ENCODE measurements at regions not wholly inside any gene's neighbourhood (a gene's known extent, or its start where the extent isn't known, plus 50 kb on each side); places are given as distances from the start of the nearest gene placed in this dataset.

DNA sequence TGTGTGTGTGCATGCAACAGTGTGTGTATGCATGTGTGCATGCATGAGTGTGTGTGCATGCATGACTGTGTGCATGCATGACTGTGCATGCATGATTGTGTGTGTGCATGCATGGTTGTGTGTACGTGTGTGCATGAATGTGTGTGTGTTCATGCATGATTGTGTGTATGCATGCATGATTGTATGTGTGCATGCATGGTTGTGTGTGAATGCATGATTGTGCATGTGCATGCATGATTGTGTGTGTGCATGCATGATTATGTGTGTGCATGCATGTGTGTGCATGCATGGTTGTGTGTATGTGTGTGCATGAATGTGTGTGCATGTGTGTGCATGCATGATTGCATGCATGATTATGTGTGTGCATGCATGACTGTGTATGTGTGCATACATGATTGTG, 1052.0 kb downstream of the TBC1D22A start:
- DNase-seq (ENCODE audit: low spot score), result no peak

DNA sequence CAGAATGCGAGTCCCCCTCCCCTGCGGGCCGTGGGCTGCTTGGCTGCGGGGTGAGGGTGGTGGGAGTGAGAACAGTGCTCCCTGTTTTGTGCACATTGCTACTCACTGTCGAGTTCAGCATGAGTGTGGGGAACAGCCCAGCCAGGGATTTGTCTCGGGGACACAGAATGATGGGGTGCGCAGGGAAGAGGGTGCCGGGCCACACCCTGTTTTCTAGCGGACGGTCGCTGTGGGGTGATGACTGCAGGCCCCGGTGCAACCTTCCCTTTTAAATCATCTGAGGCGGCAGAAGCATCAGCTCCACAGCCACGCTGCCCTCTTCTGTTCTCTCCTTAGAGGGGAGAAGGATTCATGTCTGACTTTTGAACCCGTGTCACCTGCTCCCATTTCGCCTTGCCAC, 1051.2 kb downstream of the TBC1D22A start:
- DNase-seq (ENCODE audit: low spot score), result no peak

DNA sequence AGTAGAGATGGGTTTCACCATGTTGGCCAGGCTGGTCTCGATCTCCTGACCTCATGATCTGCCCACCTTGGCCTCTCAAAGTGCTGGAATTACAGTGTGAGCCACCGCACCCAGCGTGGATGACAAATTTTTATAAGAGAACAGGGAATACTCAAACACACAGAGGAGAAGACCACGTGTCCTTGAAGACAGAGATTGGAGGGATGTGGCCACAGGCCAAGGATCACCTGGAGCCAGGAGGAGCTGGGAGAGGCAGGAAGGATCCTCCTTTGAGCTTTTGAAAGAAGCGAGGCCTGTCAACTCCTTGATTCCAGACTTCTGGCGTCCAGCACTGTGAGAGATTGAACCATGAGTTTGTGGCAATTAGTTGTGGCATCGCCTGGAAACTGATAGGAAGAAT, 1049.5 kb downstream of the TBC1D22A start:
- DNase-seq (ENCODE audit: low spot score), result no peak

DNA sequence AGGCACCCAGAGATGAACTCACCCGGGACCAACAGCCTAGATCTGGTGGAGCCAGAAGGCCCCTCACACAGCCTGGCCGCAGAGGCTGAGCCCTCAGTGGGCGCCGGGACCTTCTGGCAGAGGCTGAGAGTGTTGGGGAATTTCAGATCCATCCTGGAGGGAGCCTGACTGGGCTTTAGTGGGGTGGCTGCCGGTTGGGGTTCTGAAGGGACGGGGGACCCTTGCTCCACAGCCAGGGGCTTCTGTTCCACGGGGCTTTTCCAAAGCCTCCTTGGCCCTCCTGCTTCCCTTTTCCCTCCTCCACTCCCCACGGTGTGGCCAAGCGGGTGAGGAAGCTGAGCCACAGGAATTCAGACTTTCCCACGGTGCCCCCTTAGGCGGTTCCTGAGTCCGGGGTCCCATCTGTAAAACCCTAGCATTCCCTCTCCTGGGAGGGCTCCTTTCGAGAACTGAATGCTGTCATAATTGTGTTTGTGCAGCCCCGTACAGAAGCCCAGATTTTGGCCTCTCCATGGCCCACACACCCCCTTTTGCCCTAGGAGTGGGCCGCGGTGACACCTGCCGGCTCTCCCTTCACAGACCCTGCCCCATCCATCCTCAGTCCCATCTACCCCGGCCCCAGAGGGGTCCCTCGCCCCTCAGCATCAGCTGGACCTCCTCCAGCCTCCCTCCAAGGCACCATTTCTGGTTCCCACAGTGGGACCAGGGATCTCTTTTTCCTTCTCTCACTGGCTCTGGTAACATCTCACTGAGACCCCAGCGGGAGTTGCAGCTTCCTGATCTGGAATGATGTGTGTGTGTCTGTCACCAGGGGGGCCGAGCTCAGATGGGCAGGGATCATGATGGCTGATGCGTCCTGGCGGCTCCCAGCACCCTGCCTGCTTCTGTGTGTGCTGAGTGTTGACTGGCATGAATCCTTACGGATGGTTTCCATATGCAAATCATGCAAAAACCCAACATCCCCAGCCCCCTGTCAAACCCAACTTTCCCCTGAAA, 1048.4 kb downstream of the TBC1D22A start:
- DNase-seq (ENCODE audit: low spot score), result no peak

DNA sequence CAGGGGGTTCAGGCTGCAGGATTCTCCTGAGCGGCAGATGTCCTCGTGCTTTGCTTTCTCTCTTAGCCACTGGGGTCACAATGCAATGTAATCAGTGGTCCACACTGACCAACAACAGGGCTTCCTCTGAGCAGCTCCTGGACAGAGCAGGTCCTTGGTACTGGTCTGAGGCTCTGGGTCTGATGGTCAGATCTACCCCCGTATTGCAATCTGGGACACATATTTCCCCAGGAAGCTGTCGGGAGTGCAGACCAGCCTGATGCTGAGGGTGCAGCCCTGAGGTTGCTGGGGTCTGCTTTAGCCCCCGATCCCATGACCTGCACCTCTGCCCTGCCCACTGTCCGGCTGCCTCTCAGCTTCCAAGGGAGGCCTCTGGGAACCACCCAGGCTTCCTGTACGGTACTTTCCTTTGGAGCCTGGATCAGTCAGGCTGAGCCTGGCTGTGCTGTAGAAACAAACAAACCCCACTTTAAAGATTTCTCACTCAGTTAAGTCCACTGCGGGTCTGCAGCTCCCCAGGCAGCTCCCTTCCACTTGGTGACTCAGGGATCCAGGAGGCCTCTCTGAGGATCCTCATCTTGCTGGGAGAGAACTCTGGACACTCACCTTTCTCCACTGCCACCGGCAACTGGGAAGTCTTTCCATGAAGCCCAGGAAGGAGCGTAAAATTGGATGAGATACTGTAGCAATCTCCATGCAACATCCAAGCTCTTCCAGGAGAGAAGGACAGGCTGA, 1046.6 kb downstream of the TBC1D22A start:
- DNase-seq (ENCODE audit: low spot score), result no peak

DNA sequence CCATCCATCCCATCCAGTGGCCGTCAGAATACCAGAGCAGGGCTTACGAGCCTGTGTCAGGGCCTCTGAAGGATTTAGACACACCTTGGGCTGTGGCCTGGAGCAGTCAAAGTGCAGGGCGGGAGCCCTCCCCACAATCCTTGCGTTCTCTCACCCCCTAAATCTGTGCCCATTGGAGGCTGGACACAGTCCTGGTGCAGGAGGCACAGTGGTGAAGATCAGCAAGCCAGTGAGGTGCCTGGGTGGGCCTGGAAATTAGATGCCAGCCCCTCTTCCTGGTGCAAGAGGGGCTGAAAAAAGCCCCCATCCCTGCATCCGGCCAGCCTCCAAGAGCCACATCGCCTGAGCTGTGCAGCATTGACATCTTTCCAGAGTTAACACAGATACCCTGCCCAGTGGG, 1045.8 kb downstream of the TBC1D22A start:
- DNase-seq (ENCODE audit: low spot score), result no peak

DNA sequence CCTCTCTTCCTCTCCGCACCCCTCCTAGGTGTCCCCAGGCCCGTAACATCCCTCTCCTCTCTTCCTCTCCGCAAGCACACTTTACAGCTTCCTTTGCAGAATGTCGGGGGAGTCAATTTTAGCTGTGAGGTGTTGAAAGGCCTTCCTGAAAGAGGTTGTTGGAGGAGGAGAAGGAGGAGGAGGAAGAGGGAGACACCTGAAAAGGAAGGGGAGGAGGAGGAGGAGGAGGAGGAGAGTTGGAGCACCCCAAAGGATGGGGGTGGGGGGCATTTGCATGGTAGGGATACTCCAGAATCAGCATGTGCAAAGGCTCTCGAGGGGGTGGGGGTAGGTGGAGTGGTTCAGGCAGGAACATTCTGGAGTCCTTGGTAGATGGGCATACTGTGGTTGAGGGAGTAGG, 1045.1 kb downstream of the TBC1D22A start:
- DNase-seq (ENCODE audit: low spot score), result no peak

DNA sequence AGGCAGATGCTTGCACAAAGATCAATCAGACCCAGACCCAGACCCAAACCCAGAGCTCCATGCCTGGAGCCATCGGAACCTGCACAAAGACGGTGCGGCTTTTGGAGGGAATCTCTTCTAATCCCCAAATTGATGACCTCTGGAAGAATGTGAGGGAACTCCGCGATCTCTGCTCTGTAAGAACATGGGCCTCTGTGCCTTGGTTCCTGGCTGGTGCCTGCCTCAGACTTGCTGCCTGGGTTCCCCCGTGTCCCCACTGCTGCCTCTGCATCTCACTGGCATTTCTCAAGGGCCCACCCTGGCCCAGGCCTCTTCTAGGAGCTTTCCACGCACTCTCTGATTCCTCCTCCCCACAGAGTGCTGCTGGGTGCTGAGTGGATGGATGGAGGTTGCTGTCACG, 1044.4 kb downstream of the TBC1D22A start:
- DNase-seq (ENCODE audit: low spot score), result no peak

DNA sequence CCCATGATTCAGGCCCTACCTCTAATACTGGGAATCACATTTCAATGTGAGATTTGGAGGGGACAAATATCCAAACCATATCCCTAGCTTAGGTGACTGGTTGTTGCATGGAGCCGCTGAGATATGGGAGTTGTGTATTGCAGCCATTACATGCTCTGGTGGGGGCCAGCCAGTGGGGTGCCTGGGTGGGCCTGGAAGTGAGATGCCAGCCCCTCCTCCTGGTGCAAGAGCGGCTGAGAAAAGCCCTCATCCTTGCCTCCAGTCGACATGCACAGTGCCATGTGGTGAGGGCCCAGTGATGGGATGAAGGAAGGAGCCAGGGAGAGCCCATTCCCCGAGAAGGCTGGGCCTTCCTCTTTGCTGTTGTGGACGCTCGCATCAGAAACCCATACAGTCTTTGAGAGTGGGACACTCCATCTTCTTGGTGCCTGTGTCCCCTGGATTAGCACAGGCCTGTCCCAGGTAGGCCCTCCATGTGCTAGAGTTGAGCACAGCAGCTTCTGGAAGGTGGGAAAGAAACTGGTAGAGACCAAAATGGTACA, 1043.0 kb downstream of the TBC1D22A start:
- no peak for DNase-seq (ENCODE audit: low spot score)

DNA sequence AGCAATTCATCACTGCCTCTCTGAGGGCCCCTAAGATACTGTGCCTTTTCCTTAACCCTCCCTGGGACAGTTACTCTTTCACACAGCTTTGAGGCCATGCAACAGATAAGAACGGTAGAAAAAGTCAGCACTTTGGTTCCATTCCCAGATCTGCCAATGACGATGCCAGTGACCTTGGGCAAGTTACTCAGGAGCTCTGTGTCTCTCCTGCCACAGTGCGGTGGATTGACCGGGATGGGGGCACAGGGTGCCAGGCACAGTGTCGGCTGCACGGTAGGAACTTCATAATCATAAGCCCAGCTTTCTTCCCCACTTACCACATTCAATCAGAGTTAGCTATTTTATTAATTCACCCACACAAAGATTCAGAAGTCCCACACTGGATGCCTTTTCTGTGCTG, 1041.8 kb downstream of the TBC1D22A start:
- DNase-seq (ENCODE audit: low spot score), result no peak

DNA sequence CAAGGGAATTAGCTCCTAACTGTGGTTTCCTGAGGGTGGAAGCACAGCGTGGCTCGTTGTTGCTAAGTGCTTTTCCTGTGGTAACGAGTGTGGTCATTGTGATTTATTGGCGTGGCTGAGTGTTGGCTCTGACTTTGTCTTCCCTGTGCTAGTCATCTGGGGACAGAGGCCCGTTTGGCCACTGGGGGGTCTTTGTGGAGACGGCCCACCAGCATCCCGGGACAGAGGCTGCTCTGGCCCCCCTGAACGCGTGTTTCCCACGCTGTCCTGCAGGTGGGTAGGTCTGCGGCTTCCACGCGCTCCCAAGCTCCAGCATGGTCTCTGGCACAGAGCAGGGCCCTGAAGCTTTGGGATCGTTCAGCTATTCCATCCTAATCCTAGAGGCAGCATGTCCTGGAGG, 1040.0 kb downstream of the TBC1D22A start:
- no peak for DNase-seq (ENCODE audit: low spot score)

DNA sequence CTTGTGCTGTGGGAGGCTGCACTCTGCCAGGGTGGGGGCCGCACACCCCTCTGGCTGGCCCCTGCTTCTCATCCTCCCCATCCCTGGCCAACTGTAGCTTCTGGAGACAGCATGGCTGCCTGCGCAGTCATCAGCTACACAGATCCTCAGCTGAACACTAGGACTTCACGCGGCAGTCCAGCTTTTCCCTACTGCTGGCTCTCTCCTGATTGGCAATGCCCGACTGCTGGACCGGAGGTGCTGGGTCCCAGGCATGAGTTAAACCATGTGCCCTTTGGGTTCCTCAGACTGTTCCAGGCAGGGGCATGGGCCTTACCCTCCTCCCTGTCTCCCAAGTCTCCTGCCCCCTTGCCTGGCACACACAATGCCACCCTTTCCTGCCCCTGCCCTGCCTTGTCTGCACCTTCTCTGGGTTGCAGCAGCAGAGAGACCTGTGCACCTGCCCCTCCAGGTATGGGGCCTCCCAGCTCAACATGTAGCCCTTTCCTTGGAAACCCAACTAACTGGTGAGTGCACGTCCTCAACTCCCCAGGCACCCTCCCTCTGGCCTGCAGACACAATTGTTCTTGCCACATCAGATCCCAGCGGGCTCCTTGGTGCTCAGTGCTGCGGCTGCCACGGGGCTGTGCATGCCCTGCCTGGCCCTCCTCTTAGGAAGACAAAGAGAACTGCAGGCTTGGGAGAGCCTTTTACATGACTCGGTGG, 1039.2 kb downstream of the TBC1D22A start:
- no peak for DNase-seq (ENCODE audit: low spot score)

DNA sequence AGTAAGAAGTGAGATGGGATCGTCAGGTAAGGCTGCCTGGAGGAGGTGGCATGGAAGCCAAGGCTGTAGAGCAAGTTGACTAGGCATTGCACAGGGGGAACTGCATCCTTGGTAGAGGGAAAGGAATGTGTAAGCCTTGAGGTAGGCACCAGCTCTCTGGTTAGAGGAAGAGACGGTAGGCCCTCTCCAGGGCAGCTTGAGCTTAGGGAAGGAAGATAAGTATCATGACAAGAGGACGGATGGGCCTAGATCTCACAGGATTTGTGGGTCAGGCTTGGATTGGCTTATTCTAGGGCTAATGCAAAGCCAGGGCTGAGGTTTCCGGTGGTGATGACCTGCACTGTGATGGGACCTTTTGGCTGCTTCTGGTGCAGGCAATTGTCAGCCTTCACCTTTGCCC, 1035.8 kb downstream of the TBC1D22A start:
- DNase-seq (ENCODE audit: low spot score), result no peak

DNA sequence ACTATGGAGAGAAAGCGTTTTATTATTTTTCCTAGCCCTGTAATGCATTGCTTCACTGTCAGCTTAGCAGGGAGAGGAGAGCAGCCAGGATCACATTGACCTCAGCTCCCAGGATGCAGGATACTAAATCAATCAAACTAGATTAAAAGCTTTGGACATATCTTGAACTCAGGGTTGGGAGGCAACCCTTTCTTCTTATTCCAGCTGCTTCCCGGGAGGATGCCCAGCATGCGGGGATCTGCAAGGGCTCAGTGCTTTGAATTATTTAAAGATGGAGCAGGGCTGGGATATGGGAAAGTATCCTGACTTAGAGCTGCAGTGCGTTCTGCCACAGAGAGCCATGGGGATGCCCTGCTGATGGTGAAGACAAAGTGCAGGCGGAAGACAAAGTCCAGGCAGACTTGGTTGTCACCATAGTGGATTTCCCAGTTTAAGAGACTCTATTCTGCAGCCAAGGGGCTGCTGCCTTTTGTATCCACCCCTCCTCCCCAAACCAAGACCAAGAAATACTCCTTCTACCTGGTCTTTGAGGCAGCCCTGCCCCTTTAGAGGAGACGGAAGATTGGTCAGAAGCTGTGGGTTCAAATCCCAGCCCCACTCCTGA, 1035.0 kb downstream of the TBC1D22A start:
- DNase-seq (ENCODE audit: low spot score), result no peak

DNA sequence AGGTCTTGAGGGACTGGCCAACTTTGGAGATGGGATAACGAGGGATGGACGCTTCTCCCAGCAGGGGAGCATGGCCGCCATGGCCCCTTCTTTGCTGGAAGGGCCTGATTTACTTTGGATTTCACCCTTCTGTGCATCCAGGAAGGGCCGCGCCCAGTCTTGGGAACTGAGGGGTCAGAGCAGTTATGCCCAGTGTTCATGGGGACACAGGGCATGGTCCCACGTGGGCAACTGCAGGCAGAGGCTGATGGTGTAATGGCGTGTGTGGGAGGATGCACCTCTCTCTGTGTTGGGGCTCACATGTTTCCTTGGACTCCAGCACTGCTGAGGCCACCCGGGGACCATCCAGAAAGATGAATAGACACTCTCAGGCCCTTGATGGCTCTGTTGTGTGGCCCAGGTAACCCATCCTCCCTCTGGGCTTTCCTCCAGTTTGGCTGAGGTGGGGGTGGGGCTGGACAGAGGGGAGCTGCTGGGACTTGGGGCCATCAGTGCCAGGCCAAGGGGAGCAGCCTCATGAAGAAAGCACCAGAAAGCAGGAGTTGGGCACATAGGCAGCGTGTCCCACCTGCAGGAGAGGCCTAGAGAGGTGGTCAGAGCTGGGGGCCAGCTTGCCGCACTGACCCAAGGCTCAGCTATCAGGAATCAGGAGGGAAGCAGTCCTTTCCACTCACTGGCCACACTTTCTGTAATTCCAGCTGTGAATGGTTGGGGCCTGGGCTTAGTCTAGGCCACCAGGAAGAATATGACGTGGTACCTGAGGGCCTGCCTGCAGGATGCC, 1033.9 kb downstream of the TBC1D22A start:
- no peak for DNase-seq (ENCODE audit: low spot score)

DNA sequence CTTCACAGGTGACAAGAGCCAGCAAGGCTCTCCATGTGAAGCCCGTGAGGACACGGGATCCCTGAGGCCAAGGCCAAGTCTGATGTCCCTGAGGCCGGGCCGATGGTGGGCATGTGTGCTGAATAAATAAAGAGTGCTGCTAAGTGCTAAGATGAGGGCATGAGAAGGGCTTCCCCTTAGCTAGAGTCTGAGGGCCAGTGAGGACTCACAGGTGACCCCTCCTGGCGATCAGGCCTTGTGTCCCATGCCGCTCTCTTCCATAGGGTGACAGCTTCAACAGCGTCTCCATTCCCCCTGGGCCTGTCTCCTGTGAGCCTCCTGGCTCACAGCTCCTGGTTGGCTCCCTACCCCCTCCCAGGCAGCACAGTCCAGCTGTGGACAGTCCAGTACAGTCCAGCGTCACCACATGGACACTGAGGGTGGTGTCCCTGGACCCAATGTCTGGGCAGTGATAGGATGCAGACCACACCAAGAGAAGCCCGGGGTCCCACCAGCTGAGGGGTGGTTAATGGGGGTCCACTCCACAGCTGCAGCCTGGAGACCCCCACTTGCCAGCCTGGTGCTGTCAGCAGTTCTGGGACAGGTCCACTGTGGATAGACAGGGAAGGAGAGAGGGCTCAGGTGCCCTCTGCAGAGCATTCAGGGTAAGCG, 1033.2 kb downstream of the TBC1D22A start:
- no peak for DNase-seq (ENCODE audit: low spot score)

DNA sequence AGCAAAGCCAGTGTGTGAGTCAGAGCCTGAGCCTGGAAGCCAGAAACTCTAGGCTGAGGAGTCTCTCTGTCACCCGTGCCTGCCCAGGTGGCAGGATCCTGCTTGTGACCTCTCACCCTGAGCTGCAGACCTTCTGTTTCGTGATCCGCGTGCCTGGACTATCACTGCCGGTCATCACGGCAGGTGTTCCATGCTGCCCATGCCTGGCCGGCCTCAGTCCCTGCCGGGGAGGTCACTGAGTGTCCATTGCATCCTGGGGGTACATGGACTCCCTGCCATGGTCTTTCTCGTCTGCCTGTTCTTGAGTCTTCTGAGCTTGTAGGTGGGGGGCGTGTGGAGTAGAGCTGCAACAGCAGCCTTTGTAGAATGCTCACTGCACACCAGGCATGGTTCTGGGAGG, 1032.4 kb downstream of the TBC1D22A start:
- no peak for DNase-seq (ENCODE audit: low spot score)

DNA sequence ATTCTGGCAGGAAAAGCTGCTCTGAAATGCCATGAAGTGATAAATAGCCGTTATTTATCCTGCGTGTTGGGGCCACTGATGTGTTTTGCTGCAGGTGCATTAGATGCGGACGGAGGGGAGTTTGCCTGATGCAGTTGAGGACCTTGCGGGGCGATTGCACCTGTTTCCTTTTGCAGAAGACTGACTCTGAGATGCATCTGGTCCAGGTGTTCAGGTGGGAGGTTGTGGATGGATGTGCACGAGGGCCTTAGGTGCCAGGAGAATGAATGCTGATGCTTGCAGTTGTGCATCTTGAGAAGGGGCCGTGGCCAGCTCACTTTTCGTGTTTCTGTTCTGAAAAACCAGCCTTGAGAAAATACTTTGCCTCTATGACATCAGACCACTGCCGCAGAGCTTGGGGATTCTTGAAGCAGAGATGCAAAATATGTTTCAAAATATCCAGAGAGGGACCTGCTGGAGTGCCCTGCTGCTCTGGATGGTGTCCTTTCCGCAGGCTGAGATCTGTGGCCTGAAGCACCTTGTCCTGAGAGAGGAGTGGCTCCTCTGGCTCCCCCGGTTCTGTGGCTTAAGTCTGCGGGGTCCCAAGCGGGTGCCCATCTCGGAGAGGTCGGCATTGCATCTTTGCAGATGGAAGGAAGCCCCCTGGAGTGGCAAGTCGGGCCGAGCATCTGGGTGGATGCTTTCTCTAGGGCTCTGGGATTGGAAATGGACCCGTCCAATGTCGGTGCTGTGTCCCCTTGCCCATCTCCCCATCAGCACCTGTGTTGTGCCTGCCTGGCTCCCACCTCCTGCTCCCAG, 1031.1 kb downstream of the TBC1D22A start:
- DNase-seq (ENCODE audit: low spot score), result no peak

DNA sequence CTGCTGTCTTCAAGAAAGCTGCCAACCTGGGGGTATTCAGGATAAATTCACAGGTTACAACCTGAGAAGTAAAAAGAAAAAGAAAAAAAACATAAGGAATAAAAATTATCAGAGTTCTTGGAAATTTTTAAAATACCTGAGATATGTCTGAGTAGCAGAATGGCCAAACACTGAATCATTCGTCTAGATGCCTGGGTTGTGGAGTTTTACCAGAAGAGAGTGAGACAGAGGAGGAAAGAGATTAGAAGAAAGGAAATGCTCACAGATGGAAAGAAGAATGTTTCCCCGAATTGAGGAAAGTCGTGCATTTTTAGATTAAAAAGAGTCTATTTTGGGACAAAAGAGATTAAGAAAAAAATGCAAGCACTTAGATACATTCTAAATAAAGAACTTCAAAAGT, 1026.7 kb downstream of the TBC1D22A start:
- no peak for DNase-seq (ENCODE audit: low spot score)

DNA sequence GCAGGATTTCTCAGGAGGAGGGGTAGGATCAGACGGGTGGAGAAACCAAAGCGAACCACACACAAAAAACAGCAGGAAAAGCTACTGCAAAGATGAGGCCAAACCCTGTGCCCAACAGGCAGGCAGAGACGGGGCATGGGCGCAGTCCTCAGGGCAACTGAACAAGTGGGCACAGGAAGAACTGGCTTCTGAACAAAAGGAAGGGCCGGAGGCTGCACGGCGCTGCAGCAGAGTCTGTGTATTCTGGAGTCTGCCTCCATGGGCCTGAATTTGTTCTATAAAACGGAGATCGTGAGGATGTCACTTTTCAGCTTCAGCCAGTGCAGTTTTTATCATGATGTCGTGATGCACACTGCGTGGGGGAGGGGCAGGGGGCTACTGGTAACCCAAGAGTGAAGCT, 1026.0 kb downstream of the TBC1D22A start:
- DNase-seq (ENCODE audit: low spot score), result no peak

Data from iPS-NIHi11 (cell line).